Thyroid gland (tissue), 4 donors: ENCODE measurements at regions not wholly inside any gene's neighbourhood (a gene's known extent, or its start where the extent isn't known, plus 50 kb on each side); places are given as distances from the start of the nearest gene placed in this dataset.

ENCODE experiments used
- DNase-seq, 2 donors: peaks; one replicate each; pipeline ENCODE4 v3.0.0-alpha.2; 2019
- H3K27ac ChIP-seq, 3 donors: fragments of 200-600 bp; sonication (generic); 1 replicate in 2 of 3; 2 replicates in 1 of 3; pipeline ENCODE4 v1.5.1; 2016 to 2019; ENCODE audit warnings: mild to moderate bottlenecking in 1 of 3, moderate library complexity in 1 of 3
- H3K27me3 ChIP-seq: fragments of 200-600 bp; sonication (generic); one replicate; pipeline ENCODE4 v1.5.1; 2019
- H3K36me3 ChIP-seq, 2 donors: fragments of 200-600 bp; sonication (generic); one replicate each; pipeline ENCODE4 v1.5.1; 2016 to 2019
- H3K4me1 ChIP-seq, 2 donors: fragments of 200-600 bp; sonication (generic); one replicate each; pipeline ENCODE4 v1.5.1; 2017 to 2019
- H3K4me3 ChIP-seq, 3 donors: fragments of 200-600 bp; sonication (generic); replicated peaks in 1 of 3; 1 replicate in 2 of 3; 2 replicates in 1 of 3; pipeline ENCODE4 v1.5.1; 2016; ENCODE audit warnings: mild to moderate bottlenecking in 1 of 3
- H3K9me3 ChIP-seq: fragments of 200-600 bp; sonication (generic); one replicate; pipeline ENCODE4 v1.5.1; 2017
- POLR2A ChIP-seq, 2 donors: fragments of 450-650 bp; IDR thresholded peaks; one replicate each; pipeline ENCODE4 v1.6.1; 2017; ENCODE audit warnings: antibody characterized with exemption in 2 of 2, mild to moderate bottlenecking in 2 of 2, moderate library complexity in 1 of 2
- WGBS, 2 donors: methylation state at CpG; one replicate each; pipeline ENCODE4 v1.1.5; 2017; 5-methylcytosine and 5-hydroxymethylcytosine counted together
- intact Hi-C: fragments of 100-400 bp; cut with DNase I; formaldehyde crosslinking; loops from one replicate; pipeline ENCODE4 v1.15.1; 2023
- TF ChIP-seq, protein P1 (sequence below), 6 experiments: fragments of 200-600 bp in 3 of 6; fragments of 450-650 bp in 3 of 6; sonication (generic) in 3 of 6; IDR thresholded peaks; one replicate each; pipeline ENCODE4 v1.5.1; 2016 to 2019; ENCODE audit warnings: antibody characterized with exemption in 6 of 6, mild to moderate bottlenecking in 2 of 6, inconsistent platforms in 1 of 6, moderate library complexity in 1 of 6

DNA sequence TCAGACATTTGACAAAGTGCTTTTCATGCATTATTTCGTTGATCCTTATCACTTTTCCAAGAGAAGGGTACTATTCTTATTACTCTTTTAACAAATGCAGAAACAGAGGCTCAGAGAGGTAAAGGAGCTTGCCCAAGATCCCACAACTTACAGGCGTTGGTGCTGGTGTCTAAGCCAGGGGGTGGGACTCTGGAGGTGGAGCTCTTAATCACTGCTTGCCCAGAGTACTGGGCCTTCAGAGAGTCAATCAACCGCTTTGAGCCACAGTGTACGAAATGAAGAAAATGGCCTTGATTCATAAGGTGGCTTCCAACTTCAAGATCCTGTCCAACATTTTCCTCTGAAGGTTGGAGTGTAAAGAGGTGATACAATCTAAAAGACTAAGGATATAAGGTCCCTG is 211.5 kb downstream of the NECTIN3 start:
- intact Hi-C loops: no loop called here
- no peak overlapping the region for H3K27ac ChIP-seq
- no peaks in the 10 kb centered on the region for H3K27me3 ChIP-seq
- H3K9me3 ChIP-seq: no peaks in the 10 kb centered on the region
- no peaks in the 10 kb centered on the region for H3K4me1 ChIP-seq
- WGBS, 2 donors: 87 to 92% methylated on average over 4 of the region's 4 CpGs
- DNase-seq: no peak
- no peak for TF ChIP-seq POLR2A (IDR thresholded peaks at IDR 0.05)
- TF ChIP-seq, protein P1, sequence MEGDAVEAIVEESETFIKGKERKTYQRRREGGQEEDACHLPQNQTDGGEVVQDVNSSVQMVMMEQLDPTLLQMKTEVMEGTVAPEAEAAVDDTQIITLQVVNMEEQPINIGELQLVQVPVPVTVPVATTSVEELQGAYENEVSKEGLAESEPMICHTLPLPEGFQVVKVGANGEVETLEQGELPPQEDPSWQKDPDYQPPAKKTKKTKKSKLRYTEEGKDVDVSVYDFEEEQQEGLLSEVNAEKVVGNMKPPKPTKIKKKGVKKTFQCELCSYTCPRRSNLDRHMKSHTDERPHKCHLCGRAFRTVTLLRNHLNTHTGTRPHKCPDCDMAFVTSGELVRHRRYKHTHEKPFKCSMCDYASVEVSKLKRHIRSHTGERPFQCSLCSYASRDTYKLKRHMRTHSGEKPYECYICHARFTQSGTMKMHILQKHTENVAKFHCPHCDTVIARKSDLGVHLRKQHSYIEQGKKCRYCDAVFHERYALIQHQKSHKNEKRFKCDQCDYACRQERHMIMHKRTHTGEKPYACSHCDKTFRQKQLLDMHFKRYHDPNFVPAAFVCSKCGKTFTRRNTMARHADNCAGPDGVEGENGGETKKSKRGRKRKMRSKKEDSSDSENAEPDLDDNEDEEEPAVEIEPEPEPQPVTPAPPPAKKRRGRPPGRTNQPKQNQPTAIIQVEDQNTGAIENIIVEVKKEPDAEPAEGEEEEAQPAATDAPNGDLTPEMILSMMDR (IDR thresholded peaks at IDR 0.05): no peak
- H3K4me3 ChIP-seq: no peak overlapping the region
- H3K36me3 ChIP-seq: no peaks in the 10 kb centered on the region

DNA sequence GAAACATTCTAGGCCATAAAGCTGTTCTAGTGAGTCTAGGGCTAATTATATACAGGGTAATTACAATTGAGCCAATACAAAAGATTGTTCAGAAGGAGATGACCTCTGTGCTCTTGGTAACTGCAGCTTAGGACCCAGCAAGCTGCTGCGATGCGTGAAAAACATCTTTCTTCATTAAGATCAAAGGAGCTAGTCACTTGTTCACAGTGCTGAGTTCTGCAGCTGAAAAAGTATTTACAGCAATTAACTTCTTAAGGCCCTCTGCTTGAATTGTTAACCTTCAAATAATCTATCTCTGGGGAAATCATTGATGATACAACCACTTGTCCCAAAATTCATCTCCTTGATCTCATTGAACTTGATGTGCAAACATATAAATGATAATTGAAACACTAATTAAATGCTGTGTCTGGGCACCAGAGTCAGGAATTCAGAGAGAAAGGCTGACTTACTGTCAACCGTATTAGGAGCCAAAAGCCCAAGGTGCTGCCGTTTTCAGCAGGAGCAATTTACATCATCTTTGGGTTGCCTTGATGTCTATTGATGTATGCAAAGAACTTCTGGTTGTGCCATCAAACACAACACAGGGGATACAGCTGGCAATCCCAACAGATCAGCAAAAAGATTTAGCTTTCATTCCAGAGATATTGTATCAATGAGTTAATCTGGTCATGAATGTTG is 213.0 kb downstream of the NECTIN3 start:
- no peak overlapping the region for H3K27ac ChIP-seq
- H3K4me1 ChIP-seq: no peaks in the 10 kb centered on the region
- whole genome bisulfite sequencing, 2 donors: 94 to 96% methylated on average over 4 of the region's 4 CpGs
- H3K9me3 ChIP-seq: no peaks in the 10 kb centered on the region
- intact Hi-C loops: no loop called here
- no peak for DNase-seq
- TF ChIP-seq, protein P1 (IDR thresholded peaks at IDR 0.05): no peak
- no peak for TF ChIP-seq POLR2A (IDR thresholded peaks at IDR 0.05)
- no peak overlapping the region for H3K4me3 ChIP-seq
- no peaks in the 10 kb centered on the region for H3K27me3 ChIP-seq
- no peaks in the 10 kb centered on the region for H3K36me3 ChIP-seq

DNA sequence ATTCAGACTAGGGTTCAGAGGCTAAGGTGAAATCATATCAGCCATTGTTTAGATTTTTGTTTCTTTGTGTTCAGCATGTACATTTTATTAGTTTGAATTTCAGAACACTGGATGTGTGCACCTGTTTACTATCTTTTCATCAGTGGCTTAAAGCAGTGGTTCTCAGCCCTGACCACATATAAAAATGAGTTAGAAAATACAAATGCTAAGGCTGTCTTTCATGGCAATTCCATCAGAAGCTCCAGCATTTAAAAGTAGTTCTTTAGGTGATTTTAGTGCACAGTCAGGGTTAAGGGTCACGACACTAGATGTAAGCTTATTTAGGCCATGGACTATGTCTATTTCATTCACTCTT is 213.5 kb downstream of the NECTIN3 start:
- TF ChIP-seq POLR2A (IDR thresholded peaks at IDR 0.05): no peak
- TF ChIP-seq, protein P1 (IDR thresholded peaks at IDR 0.05): no peak
- WGBS, 2 donors: 96 to 97% methylated on average over 1 of the region's 1 CpG
- no peak for DNase-seq
- no peaks in the 10 kb centered on the region for H3K27me3 ChIP-seq
- no peaks in the 10 kb centered on the region for H3K36me3 ChIP-seq
- H3K9me3 ChIP-seq: no peaks in the 10 kb centered on the region
- H3K4me3 ChIP-seq: no peak overlapping the region
- no peak overlapping the region for H3K27ac ChIP-seq
- intact Hi-C loops: no loop called here
- H3K4me1 ChIP-seq: no peaks in the 10 kb centered on the region

GRCh38 chr3:111285694-111286093 is 214.1 kb downstream of the NECTIN3 start:
- 71 to 72% methylated on average over 4 of the region's 4 CpGs for WGBS, 2 donors
- TF ChIP-seq POLR2A (IDR thresholded peaks at IDR 0.05): no peak
- TF ChIP-seq, protein P1 (IDR thresholded peaks at IDR 0.05): no peak
- no peaks in the 10 kb centered on the region for H3K36me3 ChIP-seq
- no peaks in the 10 kb centered on the region for H3K4me1 ChIP-seq
- no peaks in the 10 kb centered on the region for H3K27me3 ChIP-seq
- no peak overlapping the region for H3K4me3 ChIP-seq
- no peak overlapping the region for H3K27ac ChIP-seq
- no peak for DNase-seq
- no peaks in the 10 kb centered on the region for H3K9me3 ChIP-seq
- intact Hi-C loops: no loop called here

DNA sequence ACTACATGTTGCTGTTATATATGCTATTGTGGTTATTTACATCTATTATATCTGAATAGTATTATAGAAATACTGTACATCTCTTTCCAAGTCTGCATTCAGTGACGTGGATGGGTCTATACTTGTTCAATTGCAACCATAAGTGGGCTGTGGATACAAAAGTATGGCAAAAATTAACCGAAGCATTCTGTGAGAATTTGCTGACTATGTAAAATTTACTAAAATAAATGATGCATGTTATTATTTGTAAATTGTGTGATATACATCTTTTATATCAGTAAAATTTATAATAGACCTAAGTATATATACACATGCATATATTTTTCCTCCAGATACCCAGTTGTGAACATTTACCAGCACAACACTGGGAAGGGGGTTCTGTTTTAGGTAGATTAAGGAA is 215.1 kb downstream of the NECTIN3 start:
- Histone ChIP-seq H3K4me1 (no peaks in the 10 kb centered on the region), H3K9me3 (no peaks in the 10 kb centered on the region), H3K27me3 (no peaks in the 10 kb centered on the region), H3K4me3 (no peak overlapping the region), H3K36me3 (no peaks in the 10 kb centered on the region), H3K27ac (no peak overlapping the region)
- TF ChIP-seq, protein P1 (IDR thresholded peaks at IDR 0.05): no peak
- no peak for TF ChIP-seq POLR2A (IDR thresholded peaks at IDR 0.05)
- intact Hi-C loops: no loop called here
- 92% methylated on average over 2 of the region's 2 CpGs for WGBS, 2 donors
- no peak for DNase-seq
